ENCODE measurements at regions not wholly inside any gene's neighbourhood (a gene's known extent, or its start where the extent isn't known, plus 50 kb on each side); places are given as distances from the start of the nearest gene placed in this dataset.

DNA sequence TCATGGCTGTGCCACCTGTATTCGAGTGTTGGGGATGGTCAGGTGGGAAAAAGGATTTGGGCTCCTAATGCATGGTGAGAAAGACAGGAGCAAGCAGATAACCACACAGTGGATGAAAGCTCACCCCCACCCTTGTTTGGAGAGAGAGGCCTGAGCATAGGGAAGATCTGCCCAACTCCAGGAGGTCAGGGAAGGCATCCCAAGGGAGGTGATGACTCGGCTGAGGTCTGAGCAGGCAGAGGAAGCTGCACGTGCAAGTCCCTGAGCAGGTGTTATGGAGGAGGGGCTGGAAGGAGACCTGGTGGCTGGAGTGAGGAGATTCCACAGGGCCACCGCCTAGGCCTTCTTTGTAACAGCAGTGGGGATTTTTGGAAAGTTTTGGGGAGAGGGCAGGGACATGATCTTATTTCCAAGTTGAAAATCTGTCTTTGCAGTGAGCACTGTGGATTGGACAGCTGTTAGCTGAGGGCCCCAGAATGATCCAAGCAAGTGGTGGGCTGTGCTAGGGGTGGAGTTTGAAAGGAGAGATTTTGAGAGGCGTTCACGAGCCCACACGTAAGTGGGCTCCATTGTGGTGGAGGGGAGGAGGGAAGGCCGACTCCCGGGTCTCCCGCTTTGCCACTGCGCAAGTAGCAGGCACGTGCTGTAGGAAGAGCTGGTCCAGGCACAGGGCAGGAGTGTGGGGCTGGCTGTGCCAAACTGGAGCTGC is 228.5 kb downstream of the GLI2 start:
- TF ChIP-seq EP300 (IDR thresholded peaks at IDR 0.05; ENCODE audit: borderline replicate concordance) (no peak), YY1 (IDR thresholded peaks at IDR 0.05; ENCODE audit: low read depth) (no peak), CEBPB (IDR thresholded peaks at IDR 0.05) (no peak)
